Omental fat pad (tissue), 3 donors: ENCODE measurements at regions not wholly inside any gene's neighbourhood (a gene's known extent, or its start where the extent isn't known, plus 50 kb on each side); places are given as distances from the start of the nearest gene placed in this dataset.

Experiments
- ATAC-seq: fragments of 150-250 bp; one replicate; pipeline ENCODE4 v1.9.1; 2016; ENCODE audit warnings: mild to moderate bottlenecking, moderate library complexity; ENCODE audit not compliant: low FRiP score
- DNase-seq: peaks from one replicate; pipeline ENCODE4 v3.0.0-alpha.2; 2019; ENCODE audit warnings: low spot score
- TF ChIP-seq, protein P1 (sequence below), 3 donors: fragments of 450-650 bp; IDR thresholded peaks; one replicate each; pipeline ENCODE4 v1.5.1; 2016 to 2017; ENCODE audit warnings: antibody characterized with exemption in 3 of 3, mild to moderate bottlenecking in 3 of 3, moderate library complexity in 2 of 3

DNA sequence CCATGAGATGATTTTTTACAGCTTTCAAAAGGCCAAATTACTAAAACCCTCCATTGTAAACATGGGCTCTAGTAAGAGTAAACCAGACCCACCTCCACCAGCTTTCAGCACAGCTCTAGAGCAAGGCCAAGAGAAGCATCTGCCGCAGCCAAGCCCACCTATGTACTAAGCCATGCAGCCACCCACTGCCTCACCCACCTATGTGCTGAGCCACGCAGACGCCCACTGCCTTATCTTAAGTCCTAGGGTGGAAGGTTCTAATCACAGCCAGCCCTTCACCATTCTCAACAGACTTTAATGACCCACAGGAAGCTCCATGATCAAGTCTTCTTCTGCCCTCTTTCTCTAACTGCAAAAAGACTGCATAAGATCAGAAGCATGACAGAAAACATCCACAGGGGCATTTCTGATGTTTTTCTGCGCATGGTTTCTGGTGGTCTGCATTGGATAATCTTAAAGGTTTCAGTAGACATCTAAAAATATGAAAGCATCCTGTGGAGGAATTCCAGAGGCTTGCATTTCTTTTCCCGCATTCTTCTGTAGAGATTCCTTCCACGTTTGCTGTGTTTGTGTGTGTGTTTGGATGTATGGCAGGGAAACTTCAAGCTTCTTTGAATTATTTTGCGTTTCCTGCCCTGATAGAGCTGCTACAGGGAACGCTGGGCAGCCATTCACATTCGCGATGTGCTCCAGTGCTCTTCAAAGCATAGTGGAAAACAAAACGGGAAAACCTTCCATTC, 286.1 kb upstream of the KLF6 start:
- DNase-seq (no peak), ATAC-seq (no peak)
- TF ChIP-seq, protein P1, sequence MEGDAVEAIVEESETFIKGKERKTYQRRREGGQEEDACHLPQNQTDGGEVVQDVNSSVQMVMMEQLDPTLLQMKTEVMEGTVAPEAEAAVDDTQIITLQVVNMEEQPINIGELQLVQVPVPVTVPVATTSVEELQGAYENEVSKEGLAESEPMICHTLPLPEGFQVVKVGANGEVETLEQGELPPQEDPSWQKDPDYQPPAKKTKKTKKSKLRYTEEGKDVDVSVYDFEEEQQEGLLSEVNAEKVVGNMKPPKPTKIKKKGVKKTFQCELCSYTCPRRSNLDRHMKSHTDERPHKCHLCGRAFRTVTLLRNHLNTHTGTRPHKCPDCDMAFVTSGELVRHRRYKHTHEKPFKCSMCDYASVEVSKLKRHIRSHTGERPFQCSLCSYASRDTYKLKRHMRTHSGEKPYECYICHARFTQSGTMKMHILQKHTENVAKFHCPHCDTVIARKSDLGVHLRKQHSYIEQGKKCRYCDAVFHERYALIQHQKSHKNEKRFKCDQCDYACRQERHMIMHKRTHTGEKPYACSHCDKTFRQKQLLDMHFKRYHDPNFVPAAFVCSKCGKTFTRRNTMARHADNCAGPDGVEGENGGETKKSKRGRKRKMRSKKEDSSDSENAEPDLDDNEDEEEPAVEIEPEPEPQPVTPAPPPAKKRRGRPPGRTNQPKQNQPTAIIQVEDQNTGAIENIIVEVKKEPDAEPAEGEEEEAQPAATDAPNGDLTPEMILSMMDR (IDR thresholded peaks at IDR 0.05): no peak

DNA sequence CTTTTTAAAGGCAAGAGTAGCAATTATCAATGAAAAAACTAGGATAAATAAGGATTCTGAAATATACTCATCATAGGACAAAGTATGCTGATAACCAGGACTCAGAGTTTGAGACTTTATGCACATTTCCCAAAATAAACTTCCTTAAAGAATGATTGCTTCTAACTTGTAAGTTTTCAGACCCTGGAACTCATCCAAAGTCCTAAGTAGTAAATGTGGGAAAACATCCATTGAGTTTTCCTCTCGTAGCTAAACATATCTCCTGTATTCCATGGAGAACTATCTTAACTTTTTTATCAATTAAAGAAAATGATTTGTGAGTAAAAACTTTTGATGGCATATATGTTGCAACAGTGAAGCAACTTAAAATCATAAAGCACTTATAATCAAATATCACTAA, 285.2 kb upstream of the KLF6 start:
- DNase-seq (no peak), ATAC-seq (no peak)
- TF ChIP-seq, protein P1 (IDR thresholded peaks at IDR 0.05): no peak

DNA sequence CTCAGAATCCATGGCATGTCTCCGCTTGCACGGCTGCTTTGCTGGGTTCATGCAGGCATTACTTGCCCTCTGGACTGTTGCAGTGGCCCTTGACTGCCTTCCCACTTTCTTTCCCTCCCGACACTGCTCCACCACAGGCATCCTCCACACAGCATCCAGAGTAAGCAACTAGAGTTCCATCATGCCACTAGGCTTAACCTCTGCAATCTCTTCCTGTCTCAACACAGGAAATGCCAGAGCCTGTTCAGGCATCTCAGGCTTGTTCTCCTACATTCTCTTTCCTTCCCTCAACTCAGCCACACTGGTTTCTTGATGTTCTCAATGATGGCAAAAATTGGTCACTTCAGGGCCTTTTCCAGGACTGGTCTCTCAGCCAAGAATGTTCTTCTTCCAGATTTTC, 284.5 kb upstream of the KLF6 start:
- DNase-seq (no peak), ATAC-seq (no peak)
- TF ChIP-seq, protein P1 (IDR thresholded peaks at IDR 0.05): no peak

DNA sequence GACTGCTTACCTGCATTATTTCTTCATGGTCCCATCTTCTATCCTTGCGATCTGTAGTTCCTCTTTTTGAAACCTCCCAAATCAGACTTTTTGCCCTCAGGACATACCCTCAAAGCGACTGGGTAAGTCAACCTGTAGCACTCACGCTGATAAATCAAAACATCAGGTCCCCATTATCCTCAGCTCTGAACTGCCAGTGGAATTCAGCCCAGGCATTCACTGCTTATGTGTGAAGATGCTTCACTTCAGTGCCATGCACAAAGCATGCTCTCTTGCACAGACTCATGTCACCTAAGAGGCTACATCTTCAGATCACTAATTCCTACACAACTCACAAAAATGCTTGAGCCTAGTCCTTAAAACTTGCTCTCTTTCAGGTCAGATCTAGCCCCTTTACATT, 283.6 kb upstream of the KLF6 start:
- TF ChIP-seq, protein P1 (IDR thresholded peaks at IDR 0.05): no peak
- no peak for ATAC-seq
- DNase-seq: no peak

DNA sequence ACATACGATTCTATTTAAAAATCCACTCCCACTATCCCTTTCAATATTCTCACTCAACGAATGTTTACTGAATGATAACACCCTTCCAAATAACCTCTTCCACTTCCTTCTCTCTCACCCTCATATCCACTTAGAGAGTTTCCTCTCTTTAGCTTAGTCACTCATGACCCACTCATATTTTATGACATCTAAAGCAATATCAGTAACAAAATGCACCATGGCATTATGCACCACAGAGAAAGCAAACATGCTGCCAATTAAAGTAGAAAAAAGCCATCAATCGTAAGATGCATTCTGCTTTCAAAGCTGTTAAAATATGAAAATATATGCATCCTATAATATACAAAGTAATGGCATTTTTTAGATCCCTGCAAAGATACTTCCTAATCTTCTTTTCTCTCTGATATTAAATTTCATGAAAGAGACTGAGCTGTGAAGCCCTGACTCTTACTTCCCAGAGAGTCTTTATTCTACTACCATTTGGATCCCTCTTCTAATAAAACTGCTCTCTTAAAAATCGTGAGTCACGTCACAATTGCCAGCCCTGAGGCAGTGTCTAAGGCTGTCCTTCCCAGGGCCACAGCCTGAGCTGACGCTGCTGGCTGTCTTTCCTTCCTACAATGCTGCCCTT, 283.0 kb upstream of the KLF6 start:
- no peak for ATAC-seq
- DNase-seq: no peak
- TF ChIP-seq, protein P1 (IDR thresholded peaks at IDR 0.05): no peak

DNA sequence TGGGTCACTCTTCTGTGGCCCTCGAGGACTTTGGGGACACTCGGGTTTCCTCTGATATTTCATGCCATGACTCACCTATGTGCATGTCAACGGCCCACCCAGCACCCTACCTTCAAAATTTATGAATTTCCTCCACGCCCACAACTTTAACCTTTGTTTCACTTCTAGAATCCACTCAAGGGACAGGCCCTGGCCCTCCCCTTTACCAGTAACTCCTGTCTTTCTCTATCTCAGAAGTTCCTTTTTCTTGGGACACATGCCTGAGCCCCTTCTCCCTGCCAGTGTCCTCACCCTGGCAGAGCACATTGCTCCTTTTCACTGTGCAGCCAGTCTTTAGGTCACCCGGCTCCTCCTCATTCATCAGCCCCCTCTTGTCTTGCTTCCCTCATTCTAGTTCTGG, 282.5 kb upstream of the KLF6 start:
- DNase-seq: no peak
- TF ChIP-seq, protein P1 (IDR thresholded peaks at IDR 0.05): no peak
- no peak for ATAC-seq
